ENCODE measurements at regions not wholly inside any gene's neighbourhood (a gene's known extent, or its start where the extent isn't known, plus 50 kb on each side); places are given as distances from the start of the nearest gene placed in this dataset.

DNA sequence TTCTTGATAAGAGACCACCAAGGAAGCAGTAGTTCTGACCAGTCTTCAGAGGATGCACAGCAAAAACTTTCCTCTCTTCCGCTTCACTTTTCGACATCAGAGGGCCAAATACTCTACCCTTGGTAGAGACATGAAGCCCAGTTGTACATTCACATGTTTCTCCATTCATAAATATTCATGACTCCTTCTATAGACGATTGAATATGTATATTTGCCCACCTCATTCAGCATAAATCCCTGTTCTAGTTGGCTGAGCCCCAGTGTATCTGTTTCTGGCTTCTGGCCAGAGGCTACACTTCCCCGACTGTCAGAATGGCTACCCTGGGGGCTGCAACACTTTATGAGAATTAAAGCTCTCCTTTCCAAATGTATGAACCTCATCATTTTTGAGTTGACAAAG lies 258.5 kb downstream of the ASXL3 start:
- DNase-seq (ENCODE audit: low read depth): no peak
- TF ChIP-seq, protein P1, sequence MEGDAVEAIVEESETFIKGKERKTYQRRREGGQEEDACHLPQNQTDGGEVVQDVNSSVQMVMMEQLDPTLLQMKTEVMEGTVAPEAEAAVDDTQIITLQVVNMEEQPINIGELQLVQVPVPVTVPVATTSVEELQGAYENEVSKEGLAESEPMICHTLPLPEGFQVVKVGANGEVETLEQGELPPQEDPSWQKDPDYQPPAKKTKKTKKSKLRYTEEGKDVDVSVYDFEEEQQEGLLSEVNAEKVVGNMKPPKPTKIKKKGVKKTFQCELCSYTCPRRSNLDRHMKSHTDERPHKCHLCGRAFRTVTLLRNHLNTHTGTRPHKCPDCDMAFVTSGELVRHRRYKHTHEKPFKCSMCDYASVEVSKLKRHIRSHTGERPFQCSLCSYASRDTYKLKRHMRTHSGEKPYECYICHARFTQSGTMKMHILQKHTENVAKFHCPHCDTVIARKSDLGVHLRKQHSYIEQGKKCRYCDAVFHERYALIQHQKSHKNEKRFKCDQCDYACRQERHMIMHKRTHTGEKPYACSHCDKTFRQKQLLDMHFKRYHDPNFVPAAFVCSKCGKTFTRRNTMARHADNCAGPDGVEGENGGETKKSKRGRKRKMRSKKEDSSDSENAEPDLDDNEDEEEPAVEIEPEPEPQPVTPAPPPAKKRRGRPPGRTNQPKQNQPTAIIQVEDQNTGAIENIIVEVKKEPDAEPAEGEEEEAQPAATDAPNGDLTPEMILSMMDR (conservative IDR thresholded peaks at IDR 0.05; ENCODE audit: low read depth, low read length): no peak
- H3K4me3 ChIP-seq (ENCODE audit: low read depth, low read length): no peak overlapping the region

GRCh38 chr18:33835419-33835818 lies 257.4 kb downstream of the ASXL3 start:
- DNase-seq (ENCODE audit: low read depth): no peak
- H3K4me3 ChIP-seq (ENCODE audit: low read depth, low read length): no peak overlapping the region
- TF ChIP-seq, protein P1 (conservative IDR thresholded peaks at IDR 0.05; ENCODE audit: low read depth, low read length): no peak

- DNase-seq (ENCODE audit: low read depth): no peak
Observed at GRCh38 chr18:33833842-33834241, 255.8 kb downstream of the ASXL3 start.

DNA sequence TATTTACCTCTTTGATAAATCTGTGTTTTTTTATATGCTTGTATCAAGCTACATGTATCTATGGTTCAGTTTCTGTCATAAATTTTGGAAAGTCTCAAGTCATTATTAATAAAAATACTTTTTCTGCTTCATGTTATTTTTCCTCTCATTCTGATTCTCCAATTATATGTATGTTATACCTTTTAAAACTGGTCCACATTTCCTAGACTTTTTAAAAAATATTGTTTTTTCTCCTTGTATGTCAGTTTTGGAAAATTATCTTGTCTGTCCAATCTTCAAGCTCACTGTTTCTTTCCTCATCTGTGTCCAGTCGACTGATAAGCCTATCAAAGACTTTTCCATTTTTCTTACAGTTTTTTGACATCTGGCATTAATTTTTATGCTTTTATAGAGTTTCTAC lies 253.4 kb downstream of the ASXL3 start:
- no peak for DNase-seq (ENCODE audit: low read depth)
- H3K4me3 ChIP-seq (ENCODE audit: low read depth, low read length): no peak overlapping the region
- TF ChIP-seq, protein P1 (conservative IDR thresholded peaks at IDR 0.05; ENCODE audit: low read depth, low read length): no peak

More at GRCh38 chr18:33833842-33834241, 255.8 kb downstream of the ASXL3 start:
- no peak overlapping the region for H3K4me3 ChIP-seq (ENCODE audit: low read depth, low read length)
- TF ChIP-seq, protein P1 (conservative IDR thresholded peaks at IDR 0.05; ENCODE audit: low read depth, low read length): peak; percentile 15

GRCh38 chr18:33830213-33830612 lies 252.2 kb downstream of the ASXL3 start:
- no peak overlapping the region for H3K4me3 ChIP-seq (ENCODE audit: low read depth, low read length)
- no peak for DNase-seq (ENCODE audit: low read depth)
- TF ChIP-seq, protein P1 (conservative IDR thresholded peaks at IDR 0.05; ENCODE audit: low read depth, low read length): no peak

DNA sequence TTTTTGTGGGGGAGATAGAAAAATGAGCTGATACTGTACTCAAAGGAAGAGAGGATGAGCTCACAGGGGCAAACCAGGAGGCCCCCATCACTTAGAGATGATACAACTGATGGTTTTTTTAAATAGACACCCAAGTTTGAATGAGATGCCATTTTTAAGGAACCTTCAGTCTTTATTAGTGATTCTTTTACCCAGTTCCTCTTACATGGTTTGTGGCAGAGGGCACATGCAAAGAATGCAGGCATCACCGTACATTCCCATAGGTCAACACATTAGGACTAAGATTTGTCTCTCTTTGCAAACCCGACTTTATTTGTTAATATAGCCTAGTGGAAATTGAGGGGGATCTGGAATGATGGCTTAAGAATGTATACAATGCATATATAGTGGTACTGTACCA lies 250.9 kb downstream of the ASXL3 start:
- DNase-seq (ENCODE audit: low read depth): no peak
- TF ChIP-seq, protein P1 (conservative IDR thresholded peaks at IDR 0.05; ENCODE audit: low read depth, low read length): no peak
- H3K4me3 ChIP-seq (ENCODE audit: low read depth, low read length): no peak overlapping the region

DNA sequence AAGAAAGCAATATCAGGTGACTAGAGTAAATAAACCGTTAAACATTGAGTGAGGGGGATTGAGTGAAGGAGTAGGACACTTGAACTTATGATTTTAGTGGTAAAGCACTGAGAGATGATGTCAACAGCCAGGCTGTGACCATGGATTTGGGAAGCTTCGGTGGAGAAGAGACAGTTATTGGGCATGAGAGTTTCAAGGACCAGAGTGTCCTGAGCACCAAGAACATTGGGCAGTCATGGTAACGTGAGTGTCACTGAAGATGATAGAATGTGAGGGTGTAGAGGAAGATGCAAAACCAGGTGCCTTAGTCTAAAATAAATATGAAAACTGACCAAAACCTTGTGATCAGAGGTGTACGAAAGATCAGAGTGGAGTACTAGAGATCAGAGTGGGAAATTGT lies 248.1 kb downstream of the ASXL3 start:
- no peak for DNase-seq (ENCODE audit: low read depth)
- TF ChIP-seq, protein P1 (conservative IDR thresholded peaks at IDR 0.05; ENCODE audit: low read depth, low read length): no peak
- H3K4me3 ChIP-seq (ENCODE audit: low read depth, low read length): no peak overlapping the region
